SK-N-SH treated with all-trans-retinoic acid at 6 μM for 48 hours (cell line): ENCODE measurements at regions not wholly inside any gene's neighbourhood (a gene's known extent, or its start where the extent isn't known, plus 50 kb on each side); places are given as distances from the start of the nearest gene placed in this dataset.

ENCODE experiments used
- ATAC-seq: fragments of 200-7000 bp; cut with Tn5 transposase; 3 replicates; pipeline ENCODE4 v1.9.1; 2020; ENCODE audit warnings: mild to moderate bottlenecking, moderate library complexity
- ARNTL ChIP-seq: fragments of 450-650 bp; formaldehyde crosslinking; IDR thresholded peaks from 2 replicates; pipeline ENCODE4 v1.5.0; 2020; ENCODE audit warnings: low read depth, mild to moderate bottlenecking, moderate library complexity, borderline replicate concordance
- BACH2 ChIP-seq: fragments of 250-450 bp; sonication (Bioruptor Pico); IDR thresholded peaks from 2 replicates; pipeline ENCODE4 v1.9.0; 2021; ENCODE audit warnings: mild to moderate bottlenecking, borderline replicate concordance
- CSDC2 ChIP-seq: fragments of 250-450 bp; sonication (Bioruptor Pico); IDR thresholded peaks from 2 replicates; pipeline ENCODE4 v1.5.0; 2020; ENCODE audit warnings: mild to moderate bottlenecking, moderate library complexity
- ESRRG ChIP-seq: fragments of 250-450 bp; sonication (Bioruptor Pico); IDR thresholded peaks from 2 replicates; pipeline ENCODE4 v1.6.1; 2021; ENCODE audit warnings: mild to moderate bottlenecking
- GLIS3 ChIP-seq: fragments of 250-450 bp; sonication (Bioruptor Pico); IDR thresholded peaks from 2 replicates; pipeline ENCODE4 v1.5.0; 2020; ENCODE audit warnings: mild to moderate bottlenecking, moderate library complexity
- ISL1 ChIP-seq: fragments of 250-450 bp; sonication (Bioruptor Pico); IDR thresholded peaks from 2 replicates; pipeline ENCODE4 v2.1.2; 2022; ENCODE audit warnings: mild to moderate bottlenecking, moderate library complexity
- OSR1 ChIP-seq: fragments of 250-450 bp; sonication (Bioruptor Pico); IDR thresholded peaks from 2 replicates; pipeline ENCODE4 v1.8.0; 2022; ENCODE audit warnings: moderate library complexity, mild to moderate bottlenecking, inconsistent platforms
- PPARA ChIP-seq: fragments of 250-450 bp; sonication (Bioruptor Pico); IDR thresholded peaks from 2 replicates; pipeline ENCODE4 v1.5.0; 2020; ENCODE audit warnings: mild to moderate bottlenecking, borderline replicate concordance
- RARB ChIP-seq: fragments of 250-450 bp; sonication (Bioruptor Pico); IDR thresholded peaks from 2 replicates; pipeline ENCODE4 v1.8.0; 2021; ENCODE audit warnings: mild to moderate bottlenecking, moderate library complexity
- SNAI2 ChIP-seq: fragments of 250-450 bp; sonication (Bioruptor Pico); IDR thresholded peaks from 2 replicates; pipeline ENCODE4 v1.5.0; 2020; ENCODE audit warnings: mild to moderate bottlenecking, moderate library complexity
- TCF4 ChIP-seq: fragments of 250-450 bp; sonication (Bioruptor Pico); IDR thresholded peaks from 2 replicates; pipeline ENCODE4 v1.8.0; 2021; ENCODE audit warnings: mild to moderate bottlenecking, moderate library complexity, borderline replicate concordance
- TOX ChIP-seq: fragments of 250-450 bp; sonication (Bioruptor Pico); IDR thresholded peaks from 2 replicates; pipeline ENCODE4 v1.8.0; 2021; ENCODE audit warnings: mild to moderate bottlenecking, moderate library complexity, borderline replicate concordance
- ZC3H10 ChIP-seq: fragments of 250-450 bp; sonication (Bioruptor Pico); IDR thresholded peaks from 2 replicates; pipeline ENCODE4 v1.5.1; 2021; ENCODE audit warnings: mild to moderate bottlenecking, moderate library complexity
- ZFP3 ChIP-seq: fragments of 250-450 bp; sonication (Bioruptor Pico); IDR thresholded peaks from 2 replicates; pipeline ENCODE4 v1.5.0; 2020; ENCODE audit warnings: mild to moderate bottlenecking, moderate library complexity
- ZFP30 ChIP-seq: fragments of 450-650 bp; formaldehyde crosslinking; IDR thresholded peaks from 2 replicates; pipeline ENCODE4 v1.5.0; 2022; ENCODE audit warnings: mild to moderate bottlenecking, moderate library complexity
- ZNF565 ChIP-seq: fragments of 450-650 bp; formaldehyde crosslinking; conservative IDR thresholded peaks from 2 replicates; pipeline ENCODE4 v1.5.0; 2020; ENCODE audit warnings: low read depth, mild to moderate bottlenecking, moderate library complexity
- ZNF70 ChIP-seq: fragments of 450-650 bp; formaldehyde crosslinking; IDR thresholded peaks from 2 replicates; pipeline ENCODE4 v1.5.0; 2020; ENCODE audit warnings: mild to moderate bottlenecking, moderate library complexity
- ZNF8 ChIP-seq: fragments of 450-650 bp; formaldehyde crosslinking; IDR thresholded peaks from 2 replicates; pipeline ENCODE4 v1.5.0; 2020; ENCODE audit warnings: mild to moderate bottlenecking, moderate library complexity
- TF ChIP-seq, protein P1 (sequence below): fragments of 250-450 bp; sonication (Bioruptor Pico); IDR thresholded peaks from 2 replicates; pipeline ENCODE4 v1.5.1; 2020; ENCODE audit warnings: low read depth, mild to moderate bottlenecking, moderate library complexity
- TF ChIP-seq, protein P2 (sequence below): fragments of 250-450 bp; sonication (Bioruptor Pico); IDR thresholded peaks from 2 replicates; pipeline ENCODE4 v1.5.1; 2021; ENCODE audit warnings: mild to moderate bottlenecking, moderate library complexity
- TF ChIP-seq, protein P3 (sequence below): fragments of 250-450 bp; sonication (Bioruptor Pico); IDR thresholded peaks from 2 replicates; pipeline ENCODE4 v1.8.0; 2020; ENCODE audit warnings: mild to moderate bottlenecking, moderate library complexity, borderline replicate concordance

DNA sequence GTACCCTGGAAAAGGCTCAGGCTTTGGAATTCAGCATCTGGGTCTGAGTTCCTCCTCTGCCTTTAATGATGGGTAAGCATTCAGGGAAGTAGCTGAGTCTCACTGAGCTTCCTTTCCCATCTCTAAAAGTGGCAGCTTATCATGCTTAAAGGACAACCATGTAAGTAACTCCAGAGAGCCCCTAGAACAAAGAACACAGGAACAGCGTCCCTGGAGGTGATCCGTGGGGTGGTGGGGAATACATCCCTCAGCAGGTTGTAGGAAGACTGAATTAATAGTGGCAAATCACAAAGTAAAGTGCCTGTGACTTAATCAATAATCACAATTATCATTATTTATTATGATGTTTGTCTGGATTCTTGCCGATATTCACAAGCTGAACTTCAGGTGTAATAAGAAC is 114.7 kb upstream of the ISX start:
- TF ChIP-seq ISL1 (CRISPR knock-in tag) (no peak), ZFP3 (CRISPR knock-in tag) (no peak), ESRRG (CRISPR knock-in tag) (no peak), TOX (CRISPR knock-in tag) (no peak), CSDC2 (no peak), PPARA (CRISPR knock-in tag) (no peak), RARB (CRISPR knock-in tag) (no peak), OSR1 (CRISPR knock-in tag) (no peak), SNAI2 (CRISPR knock-in tag) (no peak), GLIS3 (CRISPR knock-in tag) (no peak), ZFP30 (CRISPR knock-in tag) (no peak)
- TF ChIP-seq, protein P1, sequence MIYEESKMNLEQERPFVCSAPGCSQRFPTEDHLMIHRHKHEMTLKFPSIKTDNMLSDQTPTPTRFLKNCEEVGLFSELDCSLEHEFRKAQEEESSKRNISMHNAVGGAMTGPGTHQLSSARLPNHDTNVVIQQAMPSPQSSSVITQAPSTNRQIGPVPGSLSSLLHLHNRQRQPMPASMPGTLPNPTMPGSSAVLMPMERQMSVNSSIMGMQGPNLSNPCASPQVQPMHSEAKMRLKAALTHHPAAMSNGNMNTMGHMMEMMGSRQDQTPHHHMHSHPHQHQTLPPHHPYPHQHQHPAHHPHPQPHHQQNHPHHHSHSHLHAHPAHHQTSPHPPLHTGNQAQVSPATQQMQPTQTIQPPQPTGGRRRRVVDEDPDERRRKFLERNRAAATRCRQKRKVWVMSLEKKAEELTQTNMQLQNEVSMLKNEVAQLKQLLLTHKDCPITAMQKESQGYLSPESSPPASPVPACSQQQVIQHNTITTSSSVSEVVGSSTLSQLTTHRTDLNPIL (CRISPR knock-in tag), result no peak
- no peak for ATAC-seq

DNA sequence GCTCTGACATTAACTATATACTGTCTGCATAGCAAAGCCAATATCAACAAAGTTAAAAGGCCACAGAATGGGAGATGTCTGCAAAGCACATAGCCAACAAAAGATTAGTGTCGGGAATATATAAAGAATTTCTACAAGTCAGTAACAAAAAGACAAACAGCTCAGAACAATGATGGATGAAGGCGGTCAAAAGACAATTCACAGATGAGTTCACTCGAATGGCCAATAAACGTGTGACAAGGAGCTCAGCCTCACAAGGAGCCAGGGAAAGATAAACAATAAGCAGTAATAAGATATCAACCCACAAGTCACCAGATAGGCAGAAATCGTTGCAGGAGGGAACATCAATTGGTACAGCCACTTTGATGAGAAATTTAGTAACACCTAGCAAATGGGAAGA is 106.0 kb upstream of the ISX start:
- TF ChIP-seq GLIS3 (CRISPR knock-in tag) (no peak), ZFP3 (CRISPR knock-in tag) (no peak), ZNF70 (CRISPR knock-in tag) (no peak), BACH2 (no peak), SNAI2 (CRISPR knock-in tag) (no peak), ARNTL (CRISPR knock-in tag) (no peak), PPARA (CRISPR knock-in tag) (no peak), ZNF8 (CRISPR knock-in tag) (no peak), CSDC2 (no peak), TCF4 (CRISPR knock-in tag) (no peak), TOX (CRISPR knock-in tag) (no peak), ZNF565 (CRISPR knock-in tag) (no peak), ZC3H10 (CRISPR knock-in tag) (no peak), ZFP30 (CRISPR knock-in tag) (no peak), ISL1 (CRISPR knock-in tag) (no peak)
- TF ChIP-seq, protein P1 (CRISPR knock-in tag), result no peak
- TF ChIP-seq, protein P2, sequence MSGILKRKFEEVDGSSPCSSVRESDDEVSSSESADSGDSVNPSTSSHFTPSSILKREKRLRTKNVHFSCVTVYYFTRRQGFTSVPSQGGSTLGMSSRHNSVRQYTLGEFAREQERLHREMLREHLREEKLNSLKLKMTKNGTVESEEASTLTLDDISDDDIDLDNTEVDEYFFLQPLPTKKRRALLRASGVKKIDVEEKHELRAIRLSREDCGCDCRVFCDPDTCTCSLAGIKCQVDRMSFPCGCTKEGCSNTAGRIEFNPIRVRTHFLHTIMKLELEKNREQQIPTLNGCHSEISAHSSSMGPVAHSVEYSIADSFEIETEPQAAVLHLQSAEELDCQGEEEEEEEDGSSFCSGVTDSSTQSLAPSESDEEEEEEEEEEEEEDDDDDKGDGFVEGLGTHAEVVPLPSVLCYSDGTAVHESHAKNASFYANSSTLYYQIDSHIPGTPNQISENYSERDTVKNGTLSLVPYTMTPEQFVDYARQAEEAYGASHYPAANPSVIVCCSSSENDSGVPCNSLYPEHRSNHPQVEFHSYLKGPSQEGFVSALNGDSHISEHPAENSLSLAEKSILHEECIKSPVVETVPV (CRISPR knock-in tag), result no peak
- TF ChIP-seq, protein P3, sequence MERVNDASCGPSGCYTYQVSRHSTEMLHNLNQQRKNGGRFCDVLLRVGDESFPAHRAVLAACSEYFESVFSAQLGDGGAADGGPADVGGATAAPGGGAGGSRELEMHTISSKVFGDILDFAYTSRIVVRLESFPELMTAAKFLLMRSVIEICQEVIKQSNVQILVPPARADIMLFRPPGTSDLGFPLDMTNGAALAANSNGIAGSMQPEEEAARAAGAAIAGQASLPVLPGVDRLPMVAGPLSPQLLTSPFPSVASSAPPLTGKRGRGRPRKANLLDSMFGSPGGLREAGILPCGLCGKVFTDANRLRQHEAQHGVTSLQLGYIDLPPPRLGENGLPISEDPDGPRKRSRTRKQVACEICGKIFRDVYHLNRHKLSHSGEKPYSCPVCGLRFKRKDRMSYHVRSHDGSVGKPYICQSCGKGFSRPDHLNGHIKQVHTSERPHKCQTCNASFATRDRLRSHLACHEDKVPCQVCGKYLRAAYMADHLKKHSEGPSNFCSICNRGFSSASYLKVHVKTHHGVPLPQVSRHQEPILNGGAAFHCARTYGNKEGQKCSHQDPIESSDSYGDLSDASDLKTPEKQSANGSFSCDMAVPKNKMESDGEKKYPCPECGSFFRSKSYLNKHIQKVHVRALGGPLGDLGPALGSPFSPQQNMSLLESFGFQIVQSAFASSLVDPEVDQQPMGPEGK (CRISPR knock-in tag), result no peak
- ATAC-seq, result no peak

DNA sequence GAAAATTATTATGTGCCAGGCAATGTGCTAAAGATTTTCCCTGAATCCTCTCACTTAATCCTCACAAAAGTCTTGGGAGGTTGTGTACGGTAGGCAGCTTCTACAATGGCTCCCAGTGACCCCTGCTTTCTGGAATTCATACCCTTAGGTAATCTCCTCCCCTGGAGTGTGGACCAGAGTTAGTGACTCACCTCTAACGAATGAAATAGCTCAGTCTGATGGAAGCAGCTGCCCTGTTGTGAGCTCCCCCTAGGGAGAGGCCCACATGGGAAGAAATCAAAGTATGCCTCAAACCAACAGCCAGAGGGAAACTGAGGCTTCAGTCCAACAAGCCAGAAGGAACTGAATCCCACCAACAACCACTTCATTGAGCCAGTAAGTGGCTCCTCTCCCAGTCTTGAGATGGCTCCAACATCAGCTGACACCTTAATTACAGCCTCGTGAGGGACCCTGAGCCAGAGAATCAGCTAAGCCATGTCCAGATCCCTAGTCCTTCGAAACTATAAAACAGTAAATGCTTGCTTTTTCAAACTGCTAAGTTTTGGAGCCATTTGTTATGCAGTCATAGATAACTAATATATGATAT is 98.9 kb upstream of the ISX start:
- TF ChIP-seq, protein P3 (CRISPR knock-in tag), result no peak
- TF ChIP-seq ISL1 (CRISPR knock-in tag) (no peak), GLIS3 (CRISPR knock-in tag) (no peak), ESRRG (CRISPR knock-in tag) (no peak), ZNF565 (CRISPR knock-in tag) (no peak), ARNTL (CRISPR knock-in tag) (no peak), ZC3H10 (CRISPR knock-in tag) (no peak), PPARA (CRISPR knock-in tag) (no peak), SNAI2 (CRISPR knock-in tag) (no peak), CSDC2 (no peak)
- TF ChIP-seq, protein P1 (CRISPR knock-in tag), result no peak
- TF ChIP-seq, protein P2 (CRISPR knock-in tag), result no peak
- TF ChIP-seq, all 23 proteins: peak for 0
- no peak for ATAC-seq
